ENCODE measurements at regions not wholly inside any gene's neighbourhood (a gene's known extent, or its start where the extent isn't known, plus 50 kb on each side); places are given as distances from the start of the nearest gene placed in this dataset.

- Histone ChIP-seq H3K14ac (replicated peaks; ENCODE audit: low read depth, low read length) (no peak overlapping the region), H2AFZ (replicated peaks; ENCODE audit: low read length, poor library complexity) (no peak overlapping the region), H3K4me2 (ENCODE audit: low read depth, low read length) (no peak overlapping the region), H3K9me3 (ENCODE audit: control insufficient read depth, insufficient read depth, low read length) (no peaks in the 10 kb centered on the region), H4K8ac (ENCODE audit: low read depth in 2 of 2, low read length in 2 of 2) (no peak overlapping the region), H3K4ac (ENCODE audit: low read depth, low read length) (no peak overlapping the region), H2BK20ac (ENCODE audit: low read depth, low read length) (no peak overlapping the region), H3K27me3 (ENCODE audit: control insufficient read depth, insufficient read depth, low read length) (no peaks in the 10 kb centered on the region), H2BK120ac (ENCODE audit: low read depth, low read length) (no peak overlapping the region), H3K23ac (ENCODE audit: low read depth, low read length) (no peak overlapping the region), H3K36me3 (ENCODE audit: control insufficient read depth, insufficient read depth, low read length) (no peaks in the 10 kb centered on the region), H4K5ac (ENCODE audit: low read depth, low read length) (no peak overlapping the region), H3K4me1 (ENCODE audit: control insufficient read depth, insufficient read depth, low read length) (no peaks in the 10 kb centered on the region; the same call in 1 of the 2 replicates), H2AK5ac (ENCODE audit: low read depth, low read length) (no peak overlapping the region), H3K4me3 (ENCODE audit: insufficient read depth, low read depth, low read length) (no peak overlapping the region), H3K18ac (ENCODE audit: low read depth, low read length) (no peak overlapping the region; the same call in 1 of the 2 replicates), H2AK9ac (replicated peaks; ENCODE audit: low read depth, low read length, poor library complexity) (no peak overlapping the region), H2BK5ac (ENCODE audit: low read depth, low read length, poor library complexity, severe bottlenecking) (no peak overlapping the region), H4K20me1 (ENCODE audit: insufficient read depth, low read length) (no peaks in the 10 kb centered on the region), H3K27ac (ENCODE audit: insufficient read depth, low read length) (no peak overlapping the region), H2BK15ac (ENCODE audit: low read depth, low read length) (no peak overlapping the region), H3K9ac (ENCODE audit: low read depth, low read length) (no peak overlapping the region), H3K79me1 (ENCODE audit: low read depth in 1 of 2, low read length in 2 of 2) (no peaks in the 10 kb centered on the region), H3K56ac (ENCODE audit: extremely low read depth, insufficient read depth, low read length) (no peak overlapping the region), H4K91ac (ENCODE audit: insufficient read depth, low read depth, low read length) (no peak overlapping the region), H3K9me1 (ENCODE audit: insufficient read depth, low read length) (no peaks in the 10 kb centered on the region)
- dilution Hi-C loops (cut with HindIII; ENCODE audit: low sequenced_read_pairs, unreplicated experiment), result no loop called here
- no peak for ATAC-seq (ENCODE audit: low read depth)
- in situ Hi-C loops (cut with MboI; ENCODE audit: low sequenced_read_pairs), result no loop called here
- no peak for TF ChIP-seq CHD1 (IDR thresholded peaks at IDR 0.05; ENCODE audit: low read depth, low read length)
- TF ChIP-seq RCOR1 (IDR thresholded peaks at IDR 0.05; ENCODE audit: insufficient replicate concordance, low read length), result no peak
- TF ChIP-seq MXI1 (IDR thresholded peaks at IDR 0.05; ENCODE audit: borderline replicate concordance, low read depth, low read length), result no peak
- no peak for TF ChIP-seq FOS (IDR thresholded peaks at IDR 0.05; ENCODE audit: low read depth, low read length)
- no peak for TF ChIP-seq MAFK (IDR thresholded peaks at IDR 0.05; ENCODE audit: low read depth, low read length)
- no peak for TF ChIP-seq ELK1 (IDR thresholded peaks at IDR 0.05; ENCODE audit: borderline replicate concordance, low read depth, low read length)
- TF ChIP-seq, protein P1, sequence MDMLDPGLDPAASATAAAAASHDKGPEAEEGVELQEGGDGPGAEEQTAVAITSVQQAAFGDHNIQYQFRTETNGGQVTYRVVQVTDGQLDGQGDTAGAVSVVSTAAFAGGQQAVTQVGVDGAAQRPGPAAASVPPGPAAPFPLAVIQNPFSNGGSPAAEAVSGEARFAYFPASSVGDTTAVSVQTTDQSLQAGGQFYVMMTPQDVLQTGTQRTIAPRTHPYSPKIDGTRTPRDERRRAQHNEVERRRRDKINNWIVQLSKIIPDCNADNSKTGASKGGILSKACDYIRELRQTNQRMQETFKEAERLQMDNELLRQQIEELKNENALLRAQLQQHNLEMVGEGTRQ (IDR thresholded peaks at IDR 0.05; ENCODE audit: low read depth, low read length), result no peak
- no peak for TF ChIP-seq SMC3 (IDR thresholded peaks at IDR 0.05; ENCODE audit: low read depth, low read length)
- TF ChIP-seq RFX5 (IDR thresholded peaks at IDR 0.05; ENCODE audit: low read depth, low read length), result no peak
- no peak for TF ChIP-seq CTCF (conservative IDR thresholded peaks at IDR 0.05; ENCODE audit: low read depth, low read length)
- no peak for TF ChIP-seq NFE2L2 (IDR thresholded peaks at IDR 0.05; ENCODE audit: low read depth, low read length)
- DNase-seq, result no peak
- POLR2A ChIA-PET (ENCODE audit: unreplicated experiment), result interaction anchor here (0.6 kb wide), 1 partner anchor 81 kb away, joined by 3 read pairs; no protein-coding TSS in a partner anchor
- CTCF ChIA-PET, result no interaction called here
- no TSS peak for BruUV-seq (replicated peaks)
- intact Hi-C loops (cut with micrococcal nuclease), result no loop called here
Measured at GRCh38 chr1:102798718-102799117, 309.6 kb downstream of the COL11A1 start.
